ENCODE measurements at regions not wholly inside any gene's neighbourhood (a gene's known extent, or its start where the extent isn't known, plus 50 kb on each side); places are given as distances from the start of the nearest gene placed in this dataset.

GRCh38 chr2:208927867-208928266 is 496.0 kb upstream of the MAP2 start:
- H3K4me1 Mint-ChIP-seq (ENCODE audit: low read depth), result no peaks in the 10 kb centered on the region
- DNase-seq, result no peak
- H3K4me3 Mint-ChIP-seq, result no peak overlapping the region
- H3K36me3 Mint-ChIP-seq (ENCODE audit: low read depth), result no peaks in the 10 kb centered on the region
- peaks cover 56% of the 10 kb centered on the region for H3K9me3 Mint-ChIP-seq
- no peak overlapping the region for H3K27ac Mint-ChIP-seq
- no peak for TF ChIP-seq CTCF (IDR thresholded peaks at IDR 0.05)
- no peaks in the 10 kb centered on the region; the same call in 1 of the 2 replicates for H3K27me3 Mint-ChIP-seq (ENCODE audit: insufficient read depth)

GRCh38 chr2:208929139-208929864 is 494.5 kb upstream of the MAP2 start:
- H3K27ac Mint-ChIP-seq, result no peak overlapping the region
- TF ChIP-seq CTCF (IDR thresholded peaks at IDR 0.05), result no peak
- H3K9me3 Mint-ChIP-seq, result peaks cover 42% of the 10 kb centered on the region
- H3K4me1 Mint-ChIP-seq (ENCODE audit: low read depth), result no peaks in the 10 kb centered on the region
- H3K4me3 Mint-ChIP-seq, result no peak overlapping the region
- no peaks in the 10 kb centered on the region; the same call in 1 of the 2 replicates for H3K27me3 Mint-ChIP-seq (ENCODE audit: insufficient read depth)
- no peaks in the 10 kb centered on the region for H3K36me3 Mint-ChIP-seq (ENCODE audit: low read depth)
- DNase-seq, result no peak

- Mint-ChIP-seq H3K36me3 (ENCODE audit: low read depth) (no peaks in the 10 kb centered on the region), H3K4me1 (ENCODE audit: low read depth) (no peaks in the 10 kb centered on the region), H3K27ac (no peak overlapping the region), H3K4me3 (no peak overlapping the region), H3K9me3 (peaks cover 44% of the 10 kb centered on the region), H3K27me3 (ENCODE audit: insufficient read depth) (no peaks in the 10 kb centered on the region; the same call in 1 of the 2 replicates)
- no peak for TF ChIP-seq CTCF (IDR thresholded peaks at IDR 0.05)
- DNase-seq, result no peak
Observed at GRCh38 chr2:208929894-208930427, 493.9 kb upstream of the MAP2 start.

GRCh38 chr2:208935531-208935930 is 488.3 kb upstream of the MAP2 start:
- Mint-ChIP-seq H3K4me1 (ENCODE audit: low read depth) (no peaks in the 10 kb centered on the region), H3K27ac (no peak overlapping the region), H3K4me3 (no peak overlapping the region), H3K36me3 (ENCODE audit: low read depth) (no peaks in the 10 kb centered on the region), H3K27me3 (ENCODE audit: insufficient read depth) (no peaks in the 10 kb centered on the region), H3K9me3 (peaks cover 57% of the 10 kb centered on the region)
- TF ChIP-seq CTCF (IDR thresholded peaks at IDR 0.05), result no peak
- DNase-seq, result no peak

GRCh38 chr2:208937521-208937920 is 486.3 kb upstream of the MAP2 start:
- no peaks in the 10 kb centered on the region for H3K27me3 Mint-ChIP-seq (ENCODE audit: insufficient read depth)
- TF ChIP-seq CTCF (IDR thresholded peaks at IDR 0.05), result no peak

More at GRCh38 chr2:208937521-208937920, 486.3 kb upstream of the MAP2 start:
- peaks cover 53% of the 10 kb centered on the region for H3K9me3 Mint-ChIP-seq
- no peak for DNase-seq
- H3K36me3 Mint-ChIP-seq (ENCODE audit: low read depth), result no peaks in the 10 kb centered on the region
- no peak overlapping the region for H3K27ac Mint-ChIP-seq
- H3K4me3 Mint-ChIP-seq, result no peak overlapping the region
- no peaks in the 10 kb centered on the region for H3K4me1 Mint-ChIP-seq (ENCODE audit: low read depth)
